Heart left ventricle (tissue), 13 donors: ENCODE measurements at regions not wholly inside any gene's neighbourhood (a gene's known extent, or its start where the extent isn't known, plus 50 kb on each side); places are given as distances from the start of the nearest gene placed in this dataset.

ENCODE experiments used
- CTCF ChIP-seq, 12 donors: fragments of 200-600 bp; sonication (generic) in 4 of 12; IDR thresholded peaks; one replicate each; pipeline versions ENCODE4 v1.5.0 to v1.8.0; 2018 to 2022; ENCODE audit warnings: antibody characterized with exemption in 12 of 12, mild to moderate bottlenecking in 5 of 12
- POLR2A ChIP-seq, 2 donors: fragments of 450-650 bp; IDR thresholded peaks; one replicate each; pipeline ENCODE4 v1.6.1; 2017; ENCODE audit warnings: antibody characterized with exemption in 2 of 2, mild to moderate bottlenecking in 2 of 2, moderate library complexity in 2 of 2
- donor health status: ischemic (EF 13 %, LVEDD 7.1; RV severe dilation, severe dysfunction).
- donor health status: DM: no; HTN: yes; CAD: no.
- donor health status: DM: no; HTN: no; CAD: no.
- donor health status: ischemic (EF 25% LVEDD 6.9; RV normal size, moderate dysfunction).
- donor health status: ischemic (EF 25% LVEDD 5.7; RV mildly dilated, moderate dysfunction).
- donor health status: ischemic (EF 35%, LVEDD 5.7; RV mildly dilated, moderate dysfunction).
- donor health status: nonischemic (EF 11% LVEDD 7.7; RV severe dilation, severe dysfunction).
- donor health status: DM: yes; HTN: yes; CAD: no.
- donor health status: PGD.
- donor health status: ischemic (EF 29% LVEDD 5.4; RV normal size, mild dysfunction).
- donor health status: nonischemic (EF 23%, LVEDD 6.1; RV moderate dilation, normal function).

GRCh38 chr6:144659202-144660182 is 374.4 kb downstream of the UTRN start:
- TF ChIP-seq POLR2A (IDR thresholded peaks at IDR 0.05) (no peak), CTCF (IDR thresholded peaks at IDR 0.05) (no peak)
